GM18505 (cell line): ENCODE measurements at regions not wholly inside any gene's neighbourhood (a gene's known extent, or its start where the extent isn't known, plus 50 kb on each side); places are given as distances from the start of the nearest gene placed in this dataset.

Experiments
- ATAC-seq: cut with Tn5 transposase; IDR thresholded peaks from one replicate; pipeline ENCODE4 v1.9.1; 2021; ENCODE audit not compliant: unreplicated experiment
- POLR2A ChIP-seq: IDR thresholded peaks from 4 replicates; pipeline ENCODE4 v1.6.1; 2011; ENCODE audit warnings: borderline replicate concordance; ENCODE audit not compliant: insufficient read depth, insufficient read length; ENCODE audit errors: extremely low read depth

GRCh38 chr2:38434595-38434994, 57.5 kb upstream of the ATL2 start:
- ATAC-seq: no peak
- no peak for TF ChIP-seq POLR2A

GRCh38 chr2:38433607-38433975, 56.5 kb upstream of the ATL2 start:
- no peak for ATAC-seq
- no peak for TF ChIP-seq POLR2A

- TF ChIP-seq POLR2A: no peak
- ATAC-seq: no peak
Observed at GRCh38 chr2:38432820-38433606, 55.9 kb upstream of the ATL2 start.

GRCh38 chr2:38430597-38431207, 53.6 kb upstream of the ATL2 start:
- no peak for TF ChIP-seq POLR2A

GRCh38 chr2:38430196-38430595, 53.1 kb upstream of the ATL2 start:
- no peak for TF ChIP-seq POLR2A
- ATAC-seq: no peak

More at GRCh38 chr2:38430597-38431207, 53.6 kb upstream of the ATL2 start:
- no peak for ATAC-seq

- TF ChIP-seq POLR2A: no peak
- ATAC-seq: no peak
Observed at GRCh38 chr2:38427936-38428335, 50.9 kb upstream of the ATL2 start.

GRCh38 chr2:38427054-38427453, 50.0 kb upstream of the ATL2 start:
- no peak for TF ChIP-seq POLR2A
- ATAC-seq: no peak
